PC-9 (cell line): ENCODE measurements at regions not wholly inside any gene's neighbourhood (a gene's known extent, or its start where the extent isn't known, plus 50 kb on each side); places are given as distances from the start of the nearest gene placed in this dataset.

Experiments used
- BruUV-seq: library from RNA; stranded (reverse); fragments of 400-500 nt; replicated peaks from 2 replicates; lab custom pipeline; 2021; lab: Mats Ljungman, UMichigan
- CTCF ChIA-PET: fragments of 300-600 bp; sonication (Branson Sonifier 250); formaldehyde crosslinking; loops from one replicate; lab custom pipeline; 2022; ENCODE audit warnings: antibody characterized with exemption; lab: Charles Lee
- POLR2A ChIA-PET: fragments of 300-600 bp; sonication (Branson Sonifier 250); formaldehyde crosslinking; loops from one replicate; lab custom pipeline; 2022; ENCODE audit warnings: antibody characterized with exemption; ENCODE audit not compliant: unreplicated experiment; lab: Charles Lee
- DNase-seq, 2 experiments: peaks; one replicate each; pipeline versions ENCODE4 v3.0.0 to v3.0.0-alpha.2; 2015 to 2022; ENCODE audit warnings: mixed read lengths in 1 of 2
- H2AFZ ChIP-seq: fragments of 200-600 bp; sonication (generic); 2 replicates; pipeline ENCODE4 v1.8.1; 2017; ENCODE audit warnings: antibody characterized with exemption
- H3F3A ChIP-seq: fragments of 200-600 bp; sonication (generic); 2 replicates; pipeline ENCODE4 v1.8.1; 2017; ENCODE audit warnings: antibody characterized with exemption, mild to moderate bottlenecking, low read depth; ENCODE audit not compliant: insufficient read depth
- H3K27ac ChIP-seq: fragments of 200-600 bp; sonication (generic); 2 replicates; pipeline ENCODE4 v1.6.1; 2016; ENCODE audit warnings: mixed run types
- H3K27me3 ChIP-seq: fragments of 200-600 bp; sonication (generic); 2 replicates; pipeline ENCODE4 v1.6.1; 2016; ENCODE audit warnings: low read depth, mixed run types; ENCODE audit not compliant: insufficient read depth
- H3K36me3 ChIP-seq: fragments of 200-600 bp; sonication (generic); 2 replicates; pipeline ENCODE4 v1.6.1; 2016; ENCODE audit warnings: low read depth, mixed run types
- H3K4me1 ChIP-seq: fragments of 200-600 bp; sonication (generic); replicated peaks from 2 replicates; pipeline ENCODE4 v1.6.1; 2016; ENCODE audit warnings: mixed run types; ENCODE audit not compliant: insufficient read depth
- H3K4me2 ChIP-seq: fragments of 200-600 bp; sonication (generic); 2 replicates; pipeline ENCODE4 v1.6.1; 2017; ENCODE audit warnings: mixed run types
- H3K4me3 ChIP-seq: fragments of 200-600 bp; sonication (generic); 2 replicates; pipeline ENCODE4 v1.6.1; 2016; ENCODE audit warnings: mixed run types
- H3K79me2 ChIP-seq: fragments of 200-600 bp; sonication (generic); 2 replicates; pipeline ENCODE4 v1.6.1; 2017; ENCODE audit warnings: low read depth, mixed run types
- H3K9me2 ChIP-seq: fragments of 200-600 bp; sonication (generic); 2 replicates; pipeline ENCODE4 v1.8.1; 2017; ENCODE audit warnings: mild to moderate bottlenecking; ENCODE audit not compliant: insufficient read depth
- H3K9me3 ChIP-seq: fragments of 200-600 bp; sonication (generic); 2 replicates; pipeline ENCODE4 v1.8.1; 2016; ENCODE audit warnings: low read depth; ENCODE audit not compliant: insufficient read depth
- H4K20me1 ChIP-seq: fragments of 200-600 bp; sonication (generic); 2 replicates; pipeline ENCODE4 v1.8.1; 2017; ENCODE audit not compliant: insufficient read depth
- CTCF ChIP-seq: fragments of 200-600 bp; sonication (generic); conservative IDR thresholded peaks from 2 replicates; pipeline ENCODE4 v1.6.1; 2017; ENCODE audit warnings: mixed run types, antibody characterized with exemption, mild to moderate bottlenecking, moderate library complexity
- EZH2 ChIP-seq: fragments of 200-600 bp; sonication (generic); IDR thresholded peaks from 2 replicates; pipeline ENCODE4 v1.8.0; 2017; ENCODE audit warnings: antibody characterized with exemption, low read depth
- intact Hi-C: fragments of 100-400 bp; cut with micrococcal nuclease; formaldehyde crosslinking; loops from one replicate; pipeline ENCODE4 v1.10.0; 2022; ENCODE audit not compliant: unreplicated experiment

- intact Hi-C loops = no loop called here
- H3K4me1 ChIP-seq = peaks cover 28% of the 10 kb centered on the region
- peak in 1 of 2 experiments; percentile 15 for DNase-seq
- no TSS peak for BruUV-seq
- H3K27me3 ChIP-seq = no peaks in the 10 kb centered on the region
- no peak overlapping the region for H3K4me3 ChIP-seq
- CTCF ChIA-PET = no interaction called here
- TF ChIP-seq EZH2 (no peak), CTCF (no peak)
- H3K27ac ChIP-seq = no peak overlapping the region
- H4K20me1 ChIP-seq = no peaks in the 10 kb centered on the region
- H3K4me2 ChIP-seq = no peak overlapping the region
- POLR2A ChIA-PET = interaction anchor here (0.7 kb wide), 1 partner anchor 37 kb away, joined by 4 read pairs; no protein-coding TSS in a partner anchor
- no peaks in the 10 kb centered on the region for H3K9me3 ChIP-seq
- no peak overlapping the region for H2AFZ ChIP-seq
- peaks cover 8% of the 10 kb centered on the region; the same call in 1 of the 2 replicates for H3F3A ChIP-seq
- H3K9me2 ChIP-seq = no peaks in the 10 kb centered on the region
- no peaks in the 10 kb centered on the region for H3K36me3 ChIP-seq
- H3K79me2 ChIP-seq = no peaks in the 10 kb centered on the region
These were observed 110.9 kb downstream of the TMEM170B start for GRCh38 chr6:11648436-11648775.

- Histone ChIP-seq H3K27me3 (no peaks in the 10 kb centered on the region), H4K20me1 (no peaks in the 10 kb centered on the region), H3F3A (peaks cover 13% of the 10 kb centered on the region; the same call in 1 of the 2 replicates), H3K4me2 (no peak overlapping the region), H3K9me3 (no peaks in the 10 kb centered on the region), H3K4me1 (peaks cover 33% of the 10 kb centered on the region), H3K79me2 (no peaks in the 10 kb centered on the region), H2AFZ (no peak overlapping the region), H3K9me2 (no peaks in the 10 kb centered on the region), H3K4me3 (no peak overlapping the region), H3K27ac (no peak overlapping the region), H3K36me3 (no peaks in the 10 kb centered on the region)
- CTCF ChIA-PET = no interaction called here
- no TSS peak for BruUV-seq
- intact Hi-C loops = no loop called here
- DNase-seq = no peak
- TF ChIP-seq EZH2 (no peak), CTCF (no peak)
- POLR2A ChIA-PET = interaction anchor here (0.7 kb wide), 1 partner anchor 37 kb away, joined by 4 read pairs; no protein-coding TSS in a partner anchor
These were observed 111.3 kb downstream of the TMEM170B start for GRCh38 chr6:11648889-11649288.

- CTCF ChIA-PET = interaction anchor here (2.2 kb wide), 1 partner anchor 638 kb away, joined by 7 read pairs; no protein-coding TSS in a partner anchor
- peak overlapping the region; percentile 14 for H3K4me2 ChIP-seq
- intact Hi-C loops = loop anchor here (1.0 to 10.0 kb wide), 4 partner anchors 17 to 1245 kb away; no protein-coding TSS in a partner anchor
These were observed 112.6 kb downstream of the TMEM170B start for GRCh38 chr6:11650025-11650696.

More at GRCh38 chr6:11650025-11650696, 112.6 kb downstream of the TMEM170B start:
- no peak for TF ChIP-seq EZH2
- TF ChIP-seq CTCF = no peak
- Histone ChIP-seq H3F3A (peaks cover 14% of the 10 kb centered on the region; the same call in 1 of the 2 replicates), H3K79me2 (no peaks in the 10 kb centered on the region), H3K4me3 (no peak overlapping the region), H3K9me3 (no peaks in the 10 kb centered on the region), H3K36me3 (no peaks in the 10 kb centered on the region), H3K27me3 (no peaks in the 10 kb centered on the region), H3K4me1 (peaks cover 41% of the 10 kb centered on the region), H3K27ac (0 out of 2 replicates have a peak overlapping the region, but pooled peaks have one; percentile 1), H2AFZ (no peak overlapping the region), H3K9me2 (no peaks in the 10 kb centered on the region), H4K20me1 (no peaks in the 10 kb centered on the region)
- no TSS peak for BruUV-seq
- DNase-seq = peak; percentile 65 to 76
- POLR2A ChIA-PET = interaction anchor here (0.6 kb wide), 1 partner anchor 36 kb away, joined by 10 read pairs; no protein-coding TSS in a partner anchor
